A673 (cell line): ENCODE measurements at regions not wholly inside any gene's neighbourhood (a gene's known extent, or its start where the extent isn't known, plus 50 kb on each side); places are given as distances from the start of the nearest gene placed in this dataset.

Experiments
- BruUV-seq: library from RNA; stranded (reverse); fragments of 400-500 nt; replicated peaks from 2 replicates; lab custom pipeline; 2021; lab: Mats Ljungman, UMichigan
- CTCF ChIA-PET: fragments of 300-600 bp; sonication (Branson Sonifier 250); formaldehyde crosslinking; loops from one replicate; lab custom pipeline; 2022; ENCODE audit warnings: antibody characterized with exemption; lab: Charles Lee
- POLR2A ChIA-PET: fragments of 300-600 bp; sonication (Branson Sonifier 250); formaldehyde crosslinking; loops from one replicate; lab custom pipeline; 2022; ENCODE audit warnings: antibody characterized with exemption; ENCODE audit not compliant: low non-redundant PET; lab: Charles Lee
- DNase-seq: peaks from one replicate; pipeline ENCODE4 v3.0.0-alpha.2; 2015; ENCODE audit warnings: low spot score
- H3K27ac ChIP-seq: fragments of 200-600 bp; sonication (generic); 2 replicates; pipeline ENCODE4 v1.5.1; 2016; ENCODE audit warnings: mixed run types, low read depth, mild to moderate bottlenecking, mixed read lengths, antibody characterized with exemption, low read length; ENCODE audit not compliant: poor library complexity, severe bottlenecking
- H3K27me3 ChIP-seq: fragments of 200-600 bp; sonication (generic); replicated peaks from 2 replicates; pipeline ENCODE4 v1.6.1; 2017; ENCODE audit warnings: mixed run types, low read depth, mild to moderate bottlenecking, mixed read lengths, antibody characterized with exemption, low read length; ENCODE audit not compliant: insufficient read depth, poor library complexity
- H3K36me3 ChIP-seq: fragments of 200-600 bp; sonication (generic); 2 replicates; pipeline ENCODE4 v1.6.1; 2016; ENCODE audit warnings: mixed run types, mild to moderate bottlenecking, mixed read lengths, antibody characterized with exemption, low read length; ENCODE audit not compliant: insufficient read depth, poor library complexity, severe bottlenecking
- H3K4me1 ChIP-seq: fragments of 200-600 bp; sonication (generic); 2 replicates; pipeline ENCODE4 v1.6.1; 2017; ENCODE audit warnings: mixed run types, mild to moderate bottlenecking, mixed read lengths, antibody characterized with exemption, low read length; ENCODE audit not compliant: insufficient read depth, poor library complexity, severe bottlenecking
- H3K4me3 ChIP-seq: fragments of 200-600 bp; sonication (generic); 2 replicates; pipeline ENCODE4 v1.5.1; 2016; ENCODE audit warnings: low read depth, mixed run types, mild to moderate bottlenecking, mixed read lengths, low read length; ENCODE audit not compliant: poor library complexity, severe bottlenecking
- H3K9me3 ChIP-seq: fragments of 200-600 bp; sonication (generic); 2 replicates; pipeline ENCODE4 v1.6.1; 2016; ENCODE audit warnings: mixed run types, low read depth, mild to moderate bottlenecking, mixed read lengths, antibody characterized with exemption, low read length; ENCODE audit not compliant: poor library complexity, severe bottlenecking
- EZH2 ChIP-seq: fragments of 200-600 bp; sonication (generic); IDR thresholded peaks from 2 replicates; pipeline ENCODE4 v1.6.1; 2017; ENCODE audit warnings: borderline replicate concordance, low read depth, mild to moderate bottlenecking, mixed read lengths, antibody characterized with exemption, low read length; ENCODE audit not compliant: poor library complexity, severe bottlenecking
- intact Hi-C: fragments of 100-400 bp; cut with micrococcal nuclease; formaldehyde crosslinking; loops from one replicate; pipeline ENCODE4 v1.10.0; 2022; ENCODE audit not compliant: unreplicated experiment
- TF ChIP-seq, protein P1 (sequence below): fragments of 300-800, 200-600 bp; sonication (generic); conservative IDR thresholded peaks from 2 replicates; pipeline ENCODE4 v1.5.1; 2017; ENCODE audit warnings: low read depth, mild to moderate bottlenecking, antibody characterized with exemption, low read length, moderate library complexity, mixed read lengths

DNA sequence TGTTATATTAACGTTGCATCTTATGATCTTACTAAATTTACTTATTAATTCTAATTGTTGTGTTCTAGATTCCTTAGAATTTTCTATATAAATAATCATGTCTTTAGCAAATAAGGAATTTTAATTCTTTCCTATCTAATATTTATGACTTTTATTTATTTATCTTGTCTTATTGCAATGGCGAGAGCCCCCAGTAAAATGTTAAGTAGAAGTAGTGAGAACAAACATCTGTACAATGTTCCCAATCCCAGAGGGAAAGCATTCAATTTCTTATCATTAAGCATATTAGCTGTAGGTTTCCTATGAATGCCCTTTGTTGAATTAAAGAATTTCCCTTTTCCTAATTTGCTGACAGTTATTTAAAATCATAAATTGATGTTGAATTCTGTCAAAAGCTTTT is 203.7 kb upstream of the OTX2 start:
- H3K4me1 ChIP-seq: peaks cover 21% of the 10 kb centered on the region
- no peak overlapping the region for H3K4me3 ChIP-seq
- TF ChIP-seq, protein P1, sequence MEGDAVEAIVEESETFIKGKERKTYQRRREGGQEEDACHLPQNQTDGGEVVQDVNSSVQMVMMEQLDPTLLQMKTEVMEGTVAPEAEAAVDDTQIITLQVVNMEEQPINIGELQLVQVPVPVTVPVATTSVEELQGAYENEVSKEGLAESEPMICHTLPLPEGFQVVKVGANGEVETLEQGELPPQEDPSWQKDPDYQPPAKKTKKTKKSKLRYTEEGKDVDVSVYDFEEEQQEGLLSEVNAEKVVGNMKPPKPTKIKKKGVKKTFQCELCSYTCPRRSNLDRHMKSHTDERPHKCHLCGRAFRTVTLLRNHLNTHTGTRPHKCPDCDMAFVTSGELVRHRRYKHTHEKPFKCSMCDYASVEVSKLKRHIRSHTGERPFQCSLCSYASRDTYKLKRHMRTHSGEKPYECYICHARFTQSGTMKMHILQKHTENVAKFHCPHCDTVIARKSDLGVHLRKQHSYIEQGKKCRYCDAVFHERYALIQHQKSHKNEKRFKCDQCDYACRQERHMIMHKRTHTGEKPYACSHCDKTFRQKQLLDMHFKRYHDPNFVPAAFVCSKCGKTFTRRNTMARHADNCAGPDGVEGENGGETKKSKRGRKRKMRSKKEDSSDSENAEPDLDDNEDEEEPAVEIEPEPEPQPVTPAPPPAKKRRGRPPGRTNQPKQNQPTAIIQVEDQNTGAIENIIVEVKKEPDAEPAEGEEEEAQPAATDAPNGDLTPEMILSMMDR: no peak
- TF ChIP-seq EZH2: no peak
- intact Hi-C loops: no loop called here
- H3K36me3 ChIP-seq: no peaks in the 10 kb centered on the region
- H3K27me3 ChIP-seq: no peaks in the 10 kb centered on the region
- CTCF ChIA-PET: no interaction called here
- peaks cover 14% of the 10 kb centered on the region for H3K9me3 ChIP-seq
- no peak for DNase-seq
- no TSS peak for BruUV-seq
- H3K27ac ChIP-seq: no peak overlapping the region
- POLR2A ChIA-PET: no interaction called here

DNA sequence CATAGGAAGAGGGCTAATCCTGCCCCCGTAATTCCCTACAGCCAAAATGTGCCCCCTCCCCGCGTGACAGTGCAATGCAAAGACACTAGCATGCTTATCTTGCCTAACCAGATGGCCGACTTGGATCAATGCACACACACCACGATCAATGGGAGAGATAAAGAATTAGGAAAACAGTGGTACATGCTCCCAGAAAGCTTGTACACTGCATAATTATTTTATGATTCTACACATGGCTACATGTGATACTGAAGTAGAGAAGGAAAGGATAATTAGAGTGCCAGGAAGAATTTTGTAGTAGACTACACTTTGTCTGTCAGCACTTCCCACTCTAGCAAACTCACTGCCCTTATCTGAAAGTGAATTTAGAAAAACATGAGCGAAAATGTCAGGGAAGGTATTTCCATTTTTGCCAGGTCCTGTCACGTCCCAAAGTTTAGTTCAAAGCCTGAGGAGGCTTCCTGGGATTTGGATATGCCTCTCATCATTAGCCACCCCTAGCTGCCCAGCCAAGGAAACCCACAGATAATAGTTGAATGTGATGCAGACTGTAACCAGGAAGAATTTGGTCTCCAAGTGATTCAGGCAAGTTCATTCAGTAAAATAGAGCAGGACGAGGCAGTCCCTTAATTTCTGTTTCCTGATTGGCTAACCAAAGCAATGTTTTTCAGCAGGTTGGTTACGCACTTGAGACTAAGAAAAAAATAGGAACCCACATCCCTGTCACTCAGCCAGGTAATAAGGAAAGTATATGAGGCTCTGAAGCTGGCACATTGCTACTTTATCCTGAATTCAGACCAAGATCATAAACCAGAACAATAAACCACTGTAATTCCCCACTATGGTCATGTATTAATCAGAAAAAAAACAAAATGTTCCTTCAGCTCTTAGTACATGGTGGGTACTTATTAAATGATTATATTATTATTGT is 199.6 kb upstream of the OTX2 start:
- TF ChIP-seq, protein P1: no peak
- TF ChIP-seq EZH2: no peak
- no peaks in the 10 kb centered on the region for H3K27me3 ChIP-seq
- H3K4me1 ChIP-seq: peaks cover 48% of the 10 kb centered on the region
- no TSS peak for BruUV-seq
- peaks cover 14% of the 10 kb centered on the region for H3K9me3 ChIP-seq
- intact Hi-C loops: no loop called here
- CTCF ChIA-PET: no interaction called here
- no peaks in the 10 kb centered on the region for H3K36me3 ChIP-seq
- no peak overlapping the region for H3K4me3 ChIP-seq
- peak; percentile 65 for DNase-seq
- H3K27ac ChIP-seq: peak overlapping the region; percentile 95
- POLR2A ChIA-PET: no interaction called here

DNA sequence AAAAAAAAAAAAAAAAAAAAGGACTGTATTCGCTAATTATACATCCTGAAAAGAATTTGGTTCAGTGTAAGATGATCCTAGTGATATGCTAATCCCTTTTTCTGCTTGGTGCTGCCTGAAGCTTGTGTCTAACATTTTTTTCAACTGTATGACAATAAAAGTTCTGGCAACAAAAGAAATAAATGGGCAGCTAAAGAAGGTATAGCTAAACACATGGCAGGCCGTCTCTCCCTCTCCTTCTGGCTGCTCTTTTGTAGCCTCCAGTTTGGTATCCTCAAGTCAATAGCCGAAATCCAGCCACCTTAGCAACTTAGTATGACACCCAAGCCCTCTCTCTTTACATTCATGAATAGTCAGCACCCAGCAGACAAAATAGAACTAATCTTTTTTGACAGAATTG is 198.3 kb upstream of the OTX2 start:
- peak overlapping the region; percentile 33 for H3K4me3 ChIP-seq
- peak overlapping the region; percentile 95 for H3K27ac ChIP-seq
- BruUV-seq: no TSS peak
- H3K27me3 ChIP-seq: no peaks in the 10 kb centered on the region
- DNase-seq: peak; percentile 86
- no peak for TF ChIP-seq EZH2
- TF ChIP-seq, protein P1: no peak
- intact Hi-C loops: no loop called here
- no peaks in the 10 kb centered on the region for H3K36me3 ChIP-seq
- ChIA-PET POLR2A (interaction anchor here (0.5 to 0.7 kb wide), 7 partner anchors 8 to 947 kb away, joined by 3 to 9 read pairs (median 7); no protein-coding TSS in a partner anchor), CTCF (interaction anchor here (0.6 kb wide), 2 partner anchors 121 to 879 kb away, joined by 6 to 9 read pairs; no protein-coding TSS in a partner anchor)
- H3K4me1 ChIP-seq: peaks cover 48% of the 10 kb centered on the region
- peaks cover 14% of the 10 kb centered on the region for H3K9me3 ChIP-seq
